GF-D8 (cell line): ENCODE measurements at regions not wholly inside any gene's neighbourhood (a gene's known extent, or its start where the extent isn't known, plus 50 kb on each side); places are given as distances from the start of the nearest gene placed in this dataset.
"Not testable (repeated sequence)": the region's sequence is repeated elsewhere in the genome, so short reads cannot be mapped to it uniquely, and the experiment has no call there.

Source experiments
- DNase-seq: peaks from one replicate; lab custom pipeline; 2025; lab: John Stamatoyannopoulos, UW

DNA sequence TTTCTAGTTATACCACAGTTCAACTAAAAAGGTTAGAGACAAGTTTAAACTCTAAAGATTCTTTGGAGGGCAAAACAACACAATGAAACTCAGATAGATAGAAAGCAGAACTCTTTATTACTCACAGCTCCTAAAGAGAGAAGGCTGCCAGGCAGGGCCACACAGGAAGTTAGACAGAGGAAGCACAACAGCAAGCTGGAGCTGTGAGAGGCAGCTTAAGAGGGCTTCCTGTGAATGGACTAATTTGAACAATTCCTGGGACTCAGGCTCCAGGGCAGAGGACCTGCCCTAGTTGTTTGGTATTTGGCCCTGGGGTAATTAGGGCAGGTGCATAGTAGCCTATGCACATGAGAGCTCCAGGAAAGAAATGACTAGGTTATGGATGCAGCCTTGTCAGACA is 803.6 kb downstream of the DIAPH3 start:
- peak; percentile 53 for DNase-seq

DNA sequence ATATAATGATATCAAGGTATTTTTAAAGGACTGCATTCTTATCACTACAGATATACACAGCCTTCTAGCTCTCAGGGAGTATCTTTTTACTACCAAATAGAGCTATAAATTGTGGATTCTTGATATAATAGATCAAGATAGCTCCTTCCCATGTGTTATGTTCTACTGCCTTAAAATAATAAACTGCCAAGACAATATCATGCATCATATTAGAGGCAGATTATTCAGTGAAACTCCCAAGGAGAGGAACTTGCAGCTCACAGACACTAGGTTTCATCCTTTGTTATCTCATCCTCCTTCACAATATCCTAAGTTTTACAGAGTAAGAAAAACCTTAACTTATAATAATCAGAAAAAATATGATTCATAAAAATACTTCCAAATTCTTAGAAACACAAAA is 802.8 kb downstream of the DIAPH3 start:
- DNase-seq: no peak

- no peak for DNase-seq
Measured at GRCh38 chr13:59363313-59363712, 800.4 kb downstream of the DIAPH3 start.

GRCh38 chr13:59363947-59364346 is 799.8 kb downstream of the DIAPH3 start:
- no peak for DNase-seq

DNA sequence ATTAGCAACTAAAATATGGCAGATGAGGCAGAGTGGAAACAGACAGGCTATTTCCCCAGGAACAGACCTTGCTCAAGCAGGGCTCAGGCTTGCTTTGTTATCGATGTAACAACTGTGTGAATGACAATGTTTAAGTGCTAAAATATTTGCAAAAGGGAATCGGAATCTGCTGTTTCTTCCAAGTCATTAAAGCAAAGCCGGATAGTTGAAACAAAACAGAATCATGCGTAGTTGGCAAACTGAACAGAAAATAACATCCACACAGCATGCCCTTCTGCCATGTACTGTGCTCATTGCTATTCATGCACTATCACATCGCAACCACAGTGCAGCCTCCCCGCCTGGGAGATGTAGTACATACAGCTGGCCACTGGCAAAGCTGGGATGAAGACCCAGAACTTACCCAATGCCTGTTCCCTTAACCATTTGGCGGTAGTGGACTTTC is 799.1 kb downstream of the DIAPH3 start:
- DNase-seq: no peak

GRCh38 chr13:59367467-59367866 is 796.3 kb downstream of the DIAPH3 start:
- no peak for DNase-seq

GRCh38 chr13:59367904-59368303 is 795.8 kb downstream of the DIAPH3 start:
- no peak for DNase-seq

DNA sequence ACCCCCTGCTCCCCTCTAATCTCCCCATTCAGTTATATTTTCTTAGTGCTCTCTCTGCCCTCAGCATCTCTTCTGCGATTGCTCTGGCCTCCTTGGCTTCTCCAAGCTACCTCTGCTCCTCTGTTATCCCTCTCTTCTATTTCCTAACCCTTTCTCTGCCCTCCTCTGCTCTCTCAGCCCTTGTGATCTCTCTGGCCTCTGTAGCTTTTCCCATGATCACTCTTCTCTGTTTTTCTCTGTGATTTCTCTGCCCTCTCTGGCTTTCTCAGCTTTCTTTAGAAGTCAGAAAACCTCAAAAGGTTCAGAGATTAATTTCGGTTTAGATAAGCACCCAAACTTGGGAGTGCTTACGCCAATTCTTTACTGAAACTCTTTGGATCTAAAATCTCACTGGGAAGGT is 795.0 kb downstream of the DIAPH3 start:
- no peak for DNase-seq

GRCh38 chr13:59371229-59371628 is 792.5 kb downstream of the DIAPH3 start:
- DNase-seq: no peak

DNA sequence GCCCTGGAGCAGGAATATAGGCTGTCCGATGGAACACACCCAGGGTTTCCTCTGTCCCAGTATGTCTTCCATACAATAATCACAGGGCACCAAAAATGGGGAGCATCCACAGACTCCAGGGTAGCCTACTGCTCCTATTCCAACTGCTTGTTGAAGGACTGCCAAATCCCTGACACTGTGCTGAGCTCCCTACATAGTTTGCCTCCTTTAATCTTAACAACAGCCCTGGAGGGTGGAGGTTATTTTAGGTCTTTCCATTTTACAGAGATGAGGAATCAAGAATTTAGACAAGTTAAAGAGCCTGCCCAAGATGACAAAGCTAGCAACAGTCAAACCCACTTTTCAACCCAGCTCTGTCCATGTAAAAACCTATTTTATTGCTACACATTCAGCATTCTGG is 790.4 kb downstream of the DIAPH3 start:
- no peak for DNase-seq

- DNase-seq: no peak
Measured at GRCh38 chr13:59374691-59375090, 789.0 kb downstream of the DIAPH3 start.

GRCh38 chr13:59384154-59384553 is 779.6 kb downstream of the DIAPH3 start:
- no peak for DNase-seq

DNA sequence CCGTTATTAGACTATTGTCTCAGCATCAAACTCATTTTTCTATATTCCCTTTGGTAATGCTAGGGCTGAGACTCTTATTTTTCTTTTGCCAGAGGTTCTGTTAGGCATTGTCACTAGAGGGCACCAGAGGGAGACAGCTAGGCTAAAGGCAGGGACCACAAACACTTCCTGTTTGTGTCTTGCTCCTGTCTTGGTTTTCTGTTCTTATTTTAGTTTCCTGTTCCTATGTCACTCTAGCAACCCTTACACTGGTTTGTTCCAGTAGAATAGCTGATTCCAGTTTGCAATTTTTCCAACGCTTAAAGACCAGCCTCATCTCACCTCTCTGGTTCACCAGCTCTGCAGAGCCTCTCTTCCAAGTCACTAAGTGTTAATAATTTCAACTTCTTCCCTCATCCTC is 772.0 kb downstream of the DIAPH3 start:
- DNase-seq: peak; percentile 54

GRCh38 chr13:59392328-59392727 is 771.4 kb downstream of the DIAPH3 start:
- no peak for DNase-seq

GRCh38 chr13:59394496-59394895 is 769.2 kb downstream of the DIAPH3 start:
- DNase-seq: no peak

DNA sequence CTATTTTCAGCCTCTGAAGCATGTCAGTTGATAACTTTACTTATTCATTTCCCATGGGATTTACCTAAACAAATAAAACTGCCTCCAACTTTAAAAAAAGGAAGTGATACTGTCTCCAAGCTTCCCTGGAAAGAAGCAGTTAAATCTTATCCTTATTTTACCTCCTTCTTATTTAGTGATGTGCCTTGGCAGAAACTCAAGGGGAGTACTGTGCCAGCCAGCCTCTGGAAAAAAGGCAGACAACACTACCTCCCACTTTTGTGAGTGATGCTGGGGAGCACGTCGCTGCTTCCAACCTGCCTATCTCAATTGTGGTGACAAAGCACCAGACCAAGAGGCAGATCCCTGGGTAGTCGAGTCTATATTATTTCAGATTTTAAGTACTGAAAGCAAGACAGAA is 765.6 kb downstream of the DIAPH3 start:
- no peak for DNase-seq

- DNase-seq: no peak
Measured at GRCh38 chr13:59398661-59399060, 765.1 kb downstream of the DIAPH3 start.

DNA sequence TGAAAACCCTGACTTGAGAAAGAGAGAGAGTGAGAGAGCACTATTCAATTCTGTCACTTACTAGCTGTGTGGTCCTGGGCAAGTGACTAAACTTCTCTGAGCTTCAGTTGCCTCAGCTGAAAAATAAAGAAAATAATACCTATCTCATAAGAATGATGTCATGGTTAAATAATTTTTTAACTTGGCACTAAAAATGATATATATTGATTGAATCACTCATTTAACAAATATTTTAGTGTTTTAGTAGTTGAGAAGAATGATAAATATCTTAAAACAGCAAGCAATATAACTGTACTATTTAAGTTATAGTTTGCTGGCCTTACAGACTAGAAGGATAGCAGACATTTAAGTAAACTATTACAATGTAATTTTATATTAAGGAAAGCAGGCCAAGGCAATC is 764.2 kb downstream of the DIAPH3 start:
- no peak for DNase-seq

GRCh38 chr13:59404331-59404730 is 759.4 kb downstream of the DIAPH3 start:
- DNase-seq: no peak

- DNase-seq: not testable (repeated sequence)
Measured at GRCh38 chr13:59407251-59407650, 756.5 kb downstream of the DIAPH3 start.

DNA sequence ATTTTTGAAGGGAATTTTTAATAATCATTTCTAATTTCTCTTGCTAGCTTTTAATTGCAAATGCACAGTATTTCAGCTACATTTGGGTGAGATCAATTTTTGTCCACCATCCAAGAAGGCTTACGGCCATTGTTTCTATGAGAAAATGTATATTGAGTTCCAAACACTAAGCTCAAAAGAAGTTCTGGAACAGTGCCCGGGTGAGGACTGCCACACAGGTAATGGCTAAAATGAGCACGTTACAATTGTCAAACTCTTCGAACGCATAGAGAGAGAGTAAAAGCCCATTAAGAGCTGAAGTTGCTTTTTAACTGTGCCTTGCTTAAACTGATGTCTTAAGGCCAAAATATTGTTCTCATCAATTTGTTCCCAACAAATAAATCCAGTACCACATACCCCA is 755.0 kb downstream of the DIAPH3 start:
- no peak for DNase-seq

GRCh38 chr13:59409211-59409610 is 754.5 kb downstream of the DIAPH3 start:
- no peak for DNase-seq

- DNase-seq: no peak
Measured at GRCh38 chr13:59409634-59410200, 754.0 kb downstream of the DIAPH3 start.

DNA sequence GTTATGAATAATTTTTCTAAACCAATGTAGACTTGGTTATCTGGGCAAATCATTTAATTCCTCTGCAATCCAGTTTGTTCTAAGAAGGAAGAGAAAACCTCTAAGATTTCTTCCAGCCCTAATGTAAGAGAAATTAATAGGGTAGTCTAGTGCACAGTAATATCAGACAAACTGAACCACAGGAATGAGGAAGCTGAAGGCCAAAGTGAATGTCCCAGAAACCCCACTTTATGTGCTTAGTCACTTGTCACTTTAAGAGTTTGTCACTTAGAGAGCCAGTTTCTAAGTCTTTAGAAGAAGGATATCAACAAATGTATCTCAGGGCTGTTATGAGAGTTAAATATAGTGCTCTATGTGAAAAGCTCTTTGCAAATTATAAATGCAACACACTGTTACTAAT is 750.6 kb downstream of the DIAPH3 start:
- no peak for DNase-seq

DNA sequence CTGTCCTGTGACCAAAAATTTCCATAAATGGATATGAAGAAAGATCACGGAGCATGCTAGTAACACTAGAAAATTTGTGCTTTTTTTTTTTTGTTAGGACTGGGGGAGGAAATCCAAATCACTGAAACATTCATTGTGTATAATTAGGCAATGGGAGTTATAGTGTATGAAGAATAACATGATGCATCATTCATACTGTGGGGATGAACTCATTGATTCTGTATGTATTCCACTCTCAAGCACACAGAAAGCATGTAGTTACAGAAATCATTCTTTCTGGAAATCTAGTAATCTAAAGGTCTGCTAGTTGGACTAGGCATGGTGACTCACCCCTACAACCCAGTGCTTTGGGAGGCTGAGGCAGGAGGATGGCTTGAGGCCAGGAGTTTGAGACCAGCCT is 749.7 kb downstream of the DIAPH3 start:
- no peak for DNase-seq
